ENCODE measurements at regions not wholly inside any gene's neighbourhood (a gene's known extent, or its start where the extent isn't known, plus 50 kb on each side); places are given as distances from the start of the nearest gene placed in this dataset.

- TF ChIP-seq CTCF (conservative IDR thresholded peaks at IDR 0.05), result no peak
- no peak for TF ChIP-seq ZFX (IDR thresholded peaks at IDR 0.05)
Measured at GRCh38 chr12:25829192-25829591, 129.3 kb upstream of the RASSF8 start.

GRCh38 chr12:25830456-25830855 is 128.0 kb upstream of the RASSF8 start:
- TF ChIP-seq CTCF (conservative IDR thresholded peaks at IDR 0.05) (no peak), ZFX (IDR thresholded peaks at IDR 0.05) (no peak)

More at GRCh38 chr12:25829192-25829591, 129.3 kb upstream of the RASSF8 start:
- no peak overlapping the region for H3K27ac ChIP-seq

GRCh38 chr12:25833657-25834056 is 124.8 kb upstream of the RASSF8 start:
- no peak for TF ChIP-seq CTCF (conservative IDR thresholded peaks at IDR 0.05)
- TF ChIP-seq ZFX (IDR thresholded peaks at IDR 0.05), result no peak
- no peak overlapping the region for H3K27ac ChIP-seq

More at GRCh38 chr12:25830456-25830855, 128.0 kb upstream of the RASSF8 start:
- H3K27ac ChIP-seq, result no peak overlapping the region

GRCh38 chr12:25835385-25835784 is 123.1 kb upstream of the RASSF8 start:
- TF ChIP-seq CTCF (conservative IDR thresholded peaks at IDR 0.05), result no peak
- TF ChIP-seq ZFX (IDR thresholded peaks at IDR 0.05), result no peak
- H3K27ac ChIP-seq, result no peak overlapping the region

- no peak for TF ChIP-seq CTCF (conservative IDR thresholded peaks at IDR 0.05)
- no peak for TF ChIP-seq ZFX (IDR thresholded peaks at IDR 0.05)
- H3K27ac ChIP-seq, result no peak overlapping the region
Measured at GRCh38 chr12:25838007-25838406, 120.5 kb upstream of the RASSF8 start.

GRCh38 chr12:25839470-25839869 is 119.0 kb upstream of the RASSF8 start:
- TF ChIP-seq ZFX (IDR thresholded peaks at IDR 0.05) (no peak), CTCF (conservative IDR thresholded peaks at IDR 0.05) (no peak)
- H3K27ac ChIP-seq, result no peak overlapping the region

- TF ChIP-seq CTCF (conservative IDR thresholded peaks at IDR 0.05), result no peak
- TF ChIP-seq ZFX (IDR thresholded peaks at IDR 0.05), result no peak
- H3K27ac ChIP-seq, result no peak overlapping the region
Measured at GRCh38 chr12:25840678-25841465, 117.6 kb upstream of the RASSF8 start.

Measured in C4-2B (cell line).